ENCODE measurements at regions not wholly inside any gene's neighbourhood (a gene's known extent, or its start where the extent isn't known, plus 50 kb on each side); places are given as distances from the start of the nearest gene placed in this dataset.
"Not testable (repeated sequence)": the region's sequence is repeated elsewhere in the genome, so short reads cannot be mapped to it uniquely, and the experiment has no call there.

DNA sequence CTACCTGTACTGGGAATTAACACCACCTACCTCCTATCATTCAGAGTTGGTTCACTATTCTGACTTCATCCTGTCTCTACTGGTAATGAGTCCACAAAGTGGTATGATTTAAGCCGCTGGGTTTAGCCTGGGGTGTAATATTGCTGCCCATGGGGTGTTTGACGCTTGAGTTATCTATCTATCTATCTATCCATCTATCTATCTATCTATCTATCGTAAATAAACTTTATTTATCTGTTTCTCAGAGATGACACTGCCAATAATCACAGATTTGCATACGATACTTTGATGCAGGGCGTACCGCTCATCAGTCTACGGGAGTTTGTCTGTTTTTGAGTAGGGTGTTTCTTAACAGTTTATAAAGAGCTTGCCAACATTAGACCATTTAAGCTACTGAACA, 73.6 kb upstream of the ZNF184 start:
- DNase-seq (ENCODE audit: low read depth) = no peak
- TF ChIP-seq, protein P1, sequence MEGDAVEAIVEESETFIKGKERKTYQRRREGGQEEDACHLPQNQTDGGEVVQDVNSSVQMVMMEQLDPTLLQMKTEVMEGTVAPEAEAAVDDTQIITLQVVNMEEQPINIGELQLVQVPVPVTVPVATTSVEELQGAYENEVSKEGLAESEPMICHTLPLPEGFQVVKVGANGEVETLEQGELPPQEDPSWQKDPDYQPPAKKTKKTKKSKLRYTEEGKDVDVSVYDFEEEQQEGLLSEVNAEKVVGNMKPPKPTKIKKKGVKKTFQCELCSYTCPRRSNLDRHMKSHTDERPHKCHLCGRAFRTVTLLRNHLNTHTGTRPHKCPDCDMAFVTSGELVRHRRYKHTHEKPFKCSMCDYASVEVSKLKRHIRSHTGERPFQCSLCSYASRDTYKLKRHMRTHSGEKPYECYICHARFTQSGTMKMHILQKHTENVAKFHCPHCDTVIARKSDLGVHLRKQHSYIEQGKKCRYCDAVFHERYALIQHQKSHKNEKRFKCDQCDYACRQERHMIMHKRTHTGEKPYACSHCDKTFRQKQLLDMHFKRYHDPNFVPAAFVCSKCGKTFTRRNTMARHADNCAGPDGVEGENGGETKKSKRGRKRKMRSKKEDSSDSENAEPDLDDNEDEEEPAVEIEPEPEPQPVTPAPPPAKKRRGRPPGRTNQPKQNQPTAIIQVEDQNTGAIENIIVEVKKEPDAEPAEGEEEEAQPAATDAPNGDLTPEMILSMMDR (conservative IDR thresholded peaks at IDR 0.05; ENCODE audit: low read depth, low read length) = no peak
- H3K4me3 ChIP-seq (ENCODE audit: low read depth, low read length) = no peak overlapping the region

DNA sequence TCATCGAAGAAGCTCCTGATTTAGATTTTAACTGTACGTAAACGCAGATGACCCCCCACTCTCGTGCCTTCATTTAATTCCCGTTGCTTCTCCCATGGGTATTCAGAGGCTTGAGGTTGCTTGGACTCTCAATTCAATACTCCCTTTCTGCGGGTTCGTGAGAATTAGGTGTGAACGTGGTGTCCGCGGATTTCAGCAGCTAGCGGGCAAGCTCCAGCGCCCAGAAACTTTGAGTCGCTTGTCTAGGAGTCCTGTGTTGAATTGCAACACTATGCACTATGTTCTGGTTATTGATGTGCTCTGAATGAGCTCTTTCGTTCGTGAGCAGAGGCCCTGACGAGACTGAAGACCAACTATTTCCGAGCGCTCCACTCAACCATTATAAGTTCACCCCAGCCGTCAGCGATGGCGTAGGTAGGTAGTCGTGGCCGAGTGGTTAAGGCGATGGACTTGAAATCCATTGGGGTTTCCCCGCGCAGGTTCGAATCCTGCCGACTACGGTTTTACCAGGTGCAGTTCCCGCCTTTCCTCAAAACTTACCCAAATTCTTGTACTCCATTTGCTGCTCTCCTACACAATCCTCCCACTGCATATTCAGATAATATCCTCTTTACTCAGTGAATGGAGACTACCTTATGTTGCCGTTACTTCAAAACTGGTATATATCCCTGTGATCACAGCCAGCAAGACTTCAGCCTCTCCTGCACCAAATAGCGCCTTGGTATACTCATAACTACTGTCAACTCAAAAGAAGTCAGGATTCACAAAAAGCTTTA, 72.6 kb upstream of the ZNF184 start:
- peak; percentile 60 for DNase-seq (ENCODE audit: low read depth)
- TF ChIP-seq, protein P1 (conservative IDR thresholded peaks at IDR 0.05; ENCODE audit: low read depth, low read length) = no peak
- peak overlapping the region; percentile 64 for H3K4me3 ChIP-seq (ENCODE audit: low read depth, low read length)

DNA sequence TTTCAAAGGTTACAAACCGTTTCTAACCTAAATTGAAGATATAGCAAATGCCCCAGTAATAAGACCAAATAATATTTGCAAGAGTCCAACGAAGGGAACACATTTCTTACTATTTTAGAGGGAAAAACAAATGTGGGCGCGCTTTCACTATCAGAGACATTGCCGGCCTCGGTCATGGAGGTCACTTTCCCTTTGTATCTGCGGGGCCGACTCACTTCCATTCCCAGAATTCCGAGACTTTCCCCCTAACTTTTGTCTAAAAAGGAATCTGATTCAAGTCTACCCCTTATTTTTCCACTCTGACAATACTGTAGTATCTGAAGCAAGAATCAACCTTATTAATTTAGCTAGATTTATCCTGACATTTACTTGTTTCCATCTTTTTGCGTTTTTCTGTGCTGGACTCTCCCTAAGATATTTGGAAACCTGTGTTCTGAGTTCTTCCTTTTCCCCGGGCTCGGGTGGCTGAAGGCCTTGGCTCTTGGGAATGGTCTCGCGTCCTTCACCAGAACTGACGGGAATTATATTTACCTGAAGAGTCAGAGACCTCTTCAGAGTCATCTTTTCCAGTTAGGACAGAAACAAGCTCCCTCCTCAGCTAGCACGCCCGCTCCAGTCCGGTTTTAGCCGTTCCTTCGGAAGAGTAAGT, 71.8 kb upstream of the ZNF184 start:
- H3K4me3 ChIP-seq (ENCODE audit: low read depth, low read length) = peak overlapping the region; percentile 64
- TF ChIP-seq, protein P1 (conservative IDR thresholded peaks at IDR 0.05; ENCODE audit: low read depth, low read length) = no peak
- no peak for DNase-seq (ENCODE audit: low read depth)

DNA sequence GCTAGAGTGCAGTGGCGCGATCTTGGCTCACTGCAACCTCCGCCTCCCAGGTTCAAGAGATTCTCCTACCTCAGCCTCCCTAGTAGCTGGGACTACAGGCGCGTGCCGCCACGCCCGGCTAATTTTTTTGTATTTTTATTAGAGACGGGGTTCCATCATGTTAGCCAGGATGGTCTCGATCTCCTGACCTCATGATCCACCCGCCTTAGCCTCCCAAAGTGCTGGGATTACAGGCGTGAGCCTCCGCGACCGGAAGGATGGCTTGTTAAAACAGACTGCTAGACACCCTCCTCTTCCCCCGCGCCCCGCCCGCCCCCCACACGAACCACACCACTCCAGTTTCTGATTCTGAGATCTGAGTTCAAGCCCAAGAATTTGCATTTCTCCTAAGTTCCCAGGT, 71.2 kb upstream of the ZNF184 start:
- H3K4me3 ChIP-seq (ENCODE audit: low read depth, low read length) = peak overlapping the region; percentile 64
- DNase-seq (ENCODE audit: low read depth) = not testable (repeated sequence)

DNA sequence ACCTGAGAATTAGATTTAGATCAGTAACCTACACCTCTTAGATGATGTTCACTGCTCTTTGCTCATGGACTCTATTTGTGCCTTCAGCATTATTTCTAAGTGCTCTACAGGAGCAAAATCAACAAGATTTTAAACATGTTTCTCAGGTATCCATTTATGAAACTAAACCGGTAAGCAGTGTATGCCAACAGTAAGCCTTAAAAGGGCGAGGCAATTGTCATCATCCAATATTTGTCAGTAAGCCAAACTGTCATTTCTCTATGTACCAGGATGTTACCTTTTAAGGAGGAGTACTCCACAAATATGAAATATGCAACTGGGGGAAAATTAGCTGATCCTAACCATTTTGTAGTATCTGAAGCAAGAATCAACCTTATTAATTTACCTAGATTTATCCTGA, 69.6 kb upstream of the ZNF184 start:
- H3K4me3 ChIP-seq (ENCODE audit: low read depth, low read length) = no peak overlapping the region
- DNase-seq (ENCODE audit: low read depth) = no peak
- TF ChIP-seq, protein P1 (conservative IDR thresholded peaks at IDR 0.05; ENCODE audit: low read depth, low read length) = no peak

DNA sequence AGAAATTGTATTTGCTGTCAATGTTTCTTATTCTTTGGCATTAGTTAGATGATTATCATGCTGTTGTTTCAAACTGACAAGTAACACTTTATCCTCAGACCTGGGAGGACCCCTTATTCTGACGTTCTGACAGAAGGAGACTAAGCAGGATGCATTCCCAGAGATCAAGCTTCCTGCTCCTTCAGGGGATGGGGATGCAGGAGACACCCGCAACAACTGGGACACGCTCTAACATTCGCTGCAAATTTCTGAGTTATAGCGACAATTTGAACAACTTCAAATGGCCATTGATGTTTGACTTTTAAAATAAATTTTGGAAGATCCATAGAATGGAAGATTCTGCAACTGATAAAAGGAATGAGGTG, 69.0 kb upstream of the ZNF184 start:
- DNase-seq (ENCODE audit: low read depth) = no peak
- no peak overlapping the region for H3K4me3 ChIP-seq (ENCODE audit: low read depth, low read length)
- TF ChIP-seq, protein P1 (conservative IDR thresholded peaks at IDR 0.05; ENCODE audit: low read depth, low read length) = no peak

DNA sequence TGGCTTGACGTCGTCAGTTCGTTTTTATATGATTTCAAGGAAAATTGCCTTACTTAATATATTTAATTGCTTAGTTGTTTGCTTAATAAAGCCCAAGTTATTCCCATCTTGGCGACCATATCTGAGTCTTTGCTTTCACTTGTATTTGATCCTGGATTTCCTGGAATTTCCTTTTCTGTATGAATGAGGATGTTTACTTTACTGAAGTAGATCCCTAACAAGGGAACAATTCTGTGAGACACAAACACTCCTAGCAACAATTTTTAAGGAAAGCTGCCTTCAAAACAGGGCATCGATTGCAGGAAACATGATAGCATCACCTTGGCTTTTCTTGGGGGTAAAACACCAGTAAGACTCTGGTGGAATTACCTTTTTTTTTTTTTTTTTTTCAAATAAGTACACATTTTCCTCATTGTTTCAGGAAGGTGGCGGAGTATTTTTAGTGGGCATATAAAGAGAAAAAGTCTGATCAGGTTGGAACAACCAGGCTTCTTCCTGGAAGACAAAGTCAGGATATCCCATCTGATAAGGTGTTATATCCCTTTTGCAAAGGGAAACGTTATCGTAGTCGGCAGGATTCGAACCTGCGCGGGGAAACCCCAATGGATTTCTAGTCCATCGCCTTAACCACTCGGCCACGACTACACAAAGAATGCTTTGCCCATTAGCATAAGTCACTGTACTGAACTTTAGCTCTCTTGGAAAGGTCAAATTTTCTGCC, 68.5 kb upstream of the ZNF184 start:
- no peak overlapping the region for H3K4me3 ChIP-seq (ENCODE audit: low read depth, low read length)
- DNase-seq (ENCODE audit: low read depth) = no peak
- TF ChIP-seq, protein P1 (conservative IDR thresholded peaks at IDR 0.05; ENCODE audit: low read depth, low read length) = no peak
